CD4-positive, alpha-beta T cell (primary cell): ENCODE measurements at regions not wholly inside any gene's neighbourhood (a gene's known extent, or its start where the extent isn't known, plus 50 kb on each side); places are given as distances from the start of the nearest gene placed in this dataset.

Experiments used
- ATAC-seq: fragments of 200-7000 bp; cut with Tn5 transposase; one replicate; pipeline ENCODE4 v1.10.0; 2022; ENCODE audit warnings: mild to moderate bottlenecking; ENCODE audit not compliant: poor library complexity
- CTCF ChIA-PET: fragments of 350-600 bp; sonication (Branson Sonifier 250); formaldehyde crosslinking; loops from one replicate; lab custom pipeline; 2021; ENCODE audit warnings: antibody characterized with exemption, inconsistent platforms; lab: Charles Lee
- POLR2A ChIA-PET: fragments of 350-600 bp; sonication (Branson Sonifier 250); formaldehyde crosslinking; loops from one replicate; lab custom pipeline; 2021; ENCODE audit warnings: antibody characterized with exemption, inconsistent platforms; lab: Charles Lee
- DNase-seq, 14 experiments: peaks; one replicate each; pipeline ENCODE4 v3.0.0-alpha.2; 2013 to 2020; ENCODE audit warnings: mixed read lengths in 2 of 14
- H3K27ac ChIP-seq, 2 donors: one replicate each; pipeline versions ENCODE4 v1.5.1 to v1.7.0; 2013; ENCODE audit warnings: low read length in 2 of 2, low read depth in 1 of 2, mild to moderate bottlenecking in 1 of 2
- H3K27me3 ChIP-seq, 2 experiments: 1 replicate in 1 of 2; 2 replicates in 1 of 2; pipeline versions ENCODE4 v1.6.1 to v1.7.0; 2013; ENCODE audit warnings: low read length in 2 of 2, control low read depth in 1 of 2, mild to moderate bottlenecking in 1 of 2, moderate library complexity in 1 of 2; ENCODE audit not compliant: insufficient read depth in 2 of 2, control insufficient read depth in 1 of 2
- H3K36me3 ChIP-seq: one replicate; pipeline ENCODE4 v1.6.1; 2013; ENCODE audit warnings: low read length, control low read depth; ENCODE audit not compliant: insufficient read depth
- H3K4me1 ChIP-seq: one replicate; pipeline ENCODE4 v1.6.1; 2013; ENCODE audit warnings: low read length, control low read depth; ENCODE audit not compliant: insufficient read depth
- H3K4me3 ChIP-seq: one replicate; pipeline ENCODE4 v1.5.1; 2013; ENCODE audit warnings: mild to moderate bottlenecking, low read length, moderate library complexity
- H3K9me3 ChIP-seq, 2 experiments: 1 replicate in 1 of 2; 2 replicates in 1 of 2; pipeline versions ENCODE4 v1.6.1 to v1.7.0; 2013; ENCODE audit warnings: low read length in 2 of 2, mild to moderate bottlenecking in 2 of 2, control low read depth in 1 of 2, moderate library complexity in 1 of 2; ENCODE audit not compliant: control insufficient read depth in 1 of 2, insufficient read depth in 1 of 2
- H3K27ac Mint-ChIP-seq: one replicate; pipeline ENCODE4 v1.8.0; 2020; ENCODE audit warnings: mixed read lengths
- H3K27me3 Mint-ChIP-seq: one replicate; pipeline ENCODE4 v1.8.0; 2021; ENCODE audit warnings: mixed read lengths
- H3K36me3 Mint-ChIP-seq: one replicate; pipeline ENCODE4 v1.8.0; 2021; ENCODE audit warnings: low read depth, mixed read lengths
- H3K4me1 Mint-ChIP-seq: one replicate; pipeline ENCODE4 v1.8.0; 2021; ENCODE audit warnings: low read depth, mixed read lengths
- H3K4me3 Mint-ChIP-seq: one replicate; pipeline ENCODE4 v1.8.0; 2020; ENCODE audit warnings: mild to moderate bottlenecking, mixed read lengths
- H3K9me3 Mint-ChIP-seq: one replicate; pipeline ENCODE4 v1.8.0; 2020; ENCODE audit warnings: mixed read lengths
- intact Hi-C, 2 experiments: fragments of 100-400 bp; cut with DNase I in 1 of 2; cut with micrococcal nuclease in 1 of 2; formaldehyde crosslinking; loops; one replicate each; pipeline versions ENCODE4 v1.15.1 to v1.9.0; 2023 to 2025; cut with DNase I, micrococcal nuclease
- TF ChIP-seq, protein P1 (sequence below): fragments of 200-600 bp; IDR thresholded peaks from one replicate; pipeline ENCODE4 v1.8.0; 2022; ENCODE audit warnings: antibody characterized with exemption, mild to moderate bottlenecking

DNA sequence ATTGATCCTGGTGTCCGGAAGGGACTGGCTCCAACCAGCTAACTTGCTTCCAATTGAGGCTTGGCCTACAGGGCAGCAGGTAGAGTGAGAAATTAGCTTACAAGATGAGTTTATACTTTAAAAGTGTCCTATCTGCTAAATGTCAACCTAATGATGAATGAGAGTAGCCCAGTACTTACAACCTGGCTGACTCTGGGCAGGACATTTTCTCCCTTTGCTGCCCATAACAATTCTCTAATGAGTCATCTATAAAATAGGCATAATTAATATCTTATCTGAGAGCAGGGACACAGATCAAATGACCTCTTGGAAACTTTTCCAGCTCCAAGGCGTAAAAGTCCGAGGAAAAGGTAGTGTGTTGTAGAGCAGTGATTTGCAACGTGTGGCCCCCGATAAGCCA, 398.4 kb upstream of the BOD1L1 start:
- no peak overlapping the region for H3K27ac Mint-ChIP-seq
- ATAC-seq (no peak), DNase-seq (no peak)
- ChIA-PET POLR2A (no interaction called here), CTCF (no interaction called here)
- H3K4me1 Mint-ChIP-seq = no peaks in the 10 kb centered on the region
- Histone ChIP-seq H3K9me3 (peaks cover 0 to 3% of the 10 kb centered on the region in 2 experiments), H3K4me1 (no peaks in the 10 kb centered on the region), H3K36me3 (no peaks in the 10 kb centered on the region), H3K4me3 (no peak overlapping the region), H3K27ac (no peak overlapping the region), H3K27me3 (no peaks in the 10 kb centered on the region)
- intact Hi-C loops = no loop called here
- H3K27me3 Mint-ChIP-seq = no peaks in the 10 kb centered on the region
- no peak overlapping the region for H3K4me3 Mint-ChIP-seq
- no peaks in the 10 kb centered on the region for H3K36me3 Mint-ChIP-seq
- TF ChIP-seq, protein P1, sequence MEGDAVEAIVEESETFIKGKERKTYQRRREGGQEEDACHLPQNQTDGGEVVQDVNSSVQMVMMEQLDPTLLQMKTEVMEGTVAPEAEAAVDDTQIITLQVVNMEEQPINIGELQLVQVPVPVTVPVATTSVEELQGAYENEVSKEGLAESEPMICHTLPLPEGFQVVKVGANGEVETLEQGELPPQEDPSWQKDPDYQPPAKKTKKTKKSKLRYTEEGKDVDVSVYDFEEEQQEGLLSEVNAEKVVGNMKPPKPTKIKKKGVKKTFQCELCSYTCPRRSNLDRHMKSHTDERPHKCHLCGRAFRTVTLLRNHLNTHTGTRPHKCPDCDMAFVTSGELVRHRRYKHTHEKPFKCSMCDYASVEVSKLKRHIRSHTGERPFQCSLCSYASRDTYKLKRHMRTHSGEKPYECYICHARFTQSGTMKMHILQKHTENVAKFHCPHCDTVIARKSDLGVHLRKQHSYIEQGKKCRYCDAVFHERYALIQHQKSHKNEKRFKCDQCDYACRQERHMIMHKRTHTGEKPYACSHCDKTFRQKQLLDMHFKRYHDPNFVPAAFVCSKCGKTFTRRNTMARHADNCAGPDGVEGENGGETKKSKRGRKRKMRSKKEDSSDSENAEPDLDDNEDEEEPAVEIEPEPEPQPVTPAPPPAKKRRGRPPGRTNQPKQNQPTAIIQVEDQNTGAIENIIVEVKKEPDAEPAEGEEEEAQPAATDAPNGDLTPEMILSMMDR = no peak
- H3K9me3 Mint-ChIP-seq = no peaks in the 10 kb centered on the region

DNA sequence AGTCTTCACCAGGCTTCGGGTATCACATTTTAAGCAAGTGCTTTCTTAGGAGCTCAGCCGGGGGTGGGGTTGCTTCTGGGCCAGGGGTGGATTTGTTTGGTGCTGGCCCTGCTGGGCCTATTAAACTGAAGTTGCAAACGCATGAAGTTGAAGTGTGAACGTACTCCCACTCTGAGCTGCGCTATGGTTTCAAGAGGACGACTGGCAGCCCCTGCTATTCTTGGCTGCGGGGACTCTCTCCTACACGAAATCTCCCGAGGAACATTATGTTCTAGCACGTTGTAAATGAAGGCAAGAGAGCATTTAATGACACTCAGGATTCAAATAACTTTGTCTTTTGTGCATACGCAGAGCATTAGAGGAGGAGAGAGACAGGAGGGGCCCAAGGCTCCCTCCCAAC, 401.3 kb upstream of the BOD1L1 start:
- Histone ChIP-seq H3K4me1 (no peaks in the 10 kb centered on the region), H3K36me3 (no peaks in the 10 kb centered on the region), H3K27me3 (peaks cover 0 to 4% of the 10 kb centered on the region in 2 experiments), H3K4me3 (no peak overlapping the region), H3K9me3 (peaks cover 0 to 3% of the 10 kb centered on the region in 2 experiments), H3K27ac (no peak overlapping the region)
- ATAC-seq (no peak), DNase-seq (no peak)
- Mint-ChIP-seq H3K27ac (no peak overlapping the region), H3K36me3 (no peaks in the 10 kb centered on the region), H3K4me1 (no peaks in the 10 kb centered on the region), H3K4me3 (no peak overlapping the region), H3K27me3 (no peaks in the 10 kb centered on the region), H3K9me3 (no peaks in the 10 kb centered on the region)
- ChIA-PET POLR2A (no interaction called here), CTCF (no interaction called here)
- intact Hi-C loops = no loop called here
- TF ChIP-seq, protein P1 = no peak

DNA sequence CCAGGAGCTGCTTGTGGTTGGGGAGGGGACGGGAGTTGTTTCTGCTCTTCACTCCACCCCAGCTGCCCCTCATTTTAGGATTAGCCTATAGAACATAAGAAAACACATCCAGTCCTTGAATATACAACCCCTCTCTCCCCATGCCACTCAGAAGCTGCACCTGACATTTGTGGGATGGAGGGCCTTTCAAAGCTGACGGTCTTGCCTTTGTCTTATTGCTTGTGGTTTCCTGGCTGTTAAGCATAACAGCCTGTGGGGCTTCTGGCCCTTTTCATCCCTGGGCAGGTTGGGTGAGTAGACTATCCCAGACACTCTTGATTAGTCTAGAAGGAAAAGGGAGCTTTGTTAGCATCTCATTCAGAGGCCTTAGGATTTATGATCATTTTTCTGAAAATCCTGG, 407.6 kb upstream of the BOD1L1 start:
- H3K4me1 Mint-ChIP-seq = no peaks in the 10 kb centered on the region

More for the DNA sequence above, 407.6 kb upstream of the BOD1L1 start:
- Histone ChIP-seq H3K27ac (no peak overlapping the region), H3K4me3 (no peak overlapping the region), H3K9me3 (no peaks in the 10 kb centered on the region), H3K36me3 (no peaks in the 10 kb centered on the region), H3K27me3 (peaks cover 0 to 4% of the 10 kb centered on the region in 2 experiments), H3K4me1 (no peaks in the 10 kb centered on the region)
- TF ChIP-seq, protein P1 = no peak
- H3K27me3 Mint-ChIP-seq = no peaks in the 10 kb centered on the region
- ChIA-PET CTCF (no interaction called here), POLR2A (no interaction called here)
- ATAC-seq (no peak), DNase-seq (no peak)
- no peaks in the 10 kb centered on the region for H3K36me3 Mint-ChIP-seq
- intact Hi-C loops = no loop called here
- H3K27ac Mint-ChIP-seq = no peak overlapping the region
- H3K9me3 Mint-ChIP-seq = peaks cover 1% of the 10 kb centered on the region
- no peak overlapping the region for H3K4me3 Mint-ChIP-seq
